Mucosa of rectum (tissue), 2 donors: ENCODE measurements at regions not wholly inside any gene's neighbourhood (a gene's known extent, or its start where the extent isn't known, plus 50 kb on each side); places are given as distances from the start of the nearest gene placed in this dataset.

ENCODE experiments used
- H3K27ac ChIP-seq, 2 donors: one replicate each; pipeline ENCODE4 v1.7.0; 2013; ENCODE audit warnings: inconsistent platforms in 2 of 2, low read depth in 2 of 2, low read length in 2 of 2
- H3K27me3 ChIP-seq, 2 donors: one replicate each; pipeline ENCODE4 v1.7.0; 2013; ENCODE audit warnings: low read length in 2 of 2; ENCODE audit not compliant: control insufficient read depth in 2 of 2, insufficient read depth in 2 of 2
- H3K36me3 ChIP-seq, 2 donors: one replicate each; pipeline ENCODE4 v1.7.0; 2013; ENCODE audit warnings: low read length in 2 of 2; ENCODE audit not compliant: control insufficient read depth in 2 of 2, insufficient read depth in 2 of 2
- H3K4me1 ChIP-seq, 2 donors: one replicate each; pipeline ENCODE4 v1.7.0; 2013; ENCODE audit warnings: low read length in 2 of 2, mild to moderate bottlenecking in 1 of 2; ENCODE audit not compliant: control insufficient read depth in 2 of 2, insufficient read depth in 2 of 2
- H3K4me3 ChIP-seq, 2 donors: one replicate each; pipeline ENCODE4 v1.7.0; 2013; ENCODE audit warnings: low read length in 2 of 2
- H3K9ac ChIP-seq, 2 donors: one replicate each; pipeline ENCODE4 v1.7.0; 2013; ENCODE audit warnings: low read length in 2 of 2, low read depth in 1 of 2, mild to moderate bottlenecking in 1 of 2
- H3K9me3 ChIP-seq, 2 donors: one replicate each; pipeline ENCODE4 v1.7.0; 2013; ENCODE audit warnings: low read length in 2 of 2; ENCODE audit not compliant: control insufficient read depth in 2 of 2
- donor health status: healthy.
- donor health status: Normal muscosa, but diverticular disease.

DNA sequence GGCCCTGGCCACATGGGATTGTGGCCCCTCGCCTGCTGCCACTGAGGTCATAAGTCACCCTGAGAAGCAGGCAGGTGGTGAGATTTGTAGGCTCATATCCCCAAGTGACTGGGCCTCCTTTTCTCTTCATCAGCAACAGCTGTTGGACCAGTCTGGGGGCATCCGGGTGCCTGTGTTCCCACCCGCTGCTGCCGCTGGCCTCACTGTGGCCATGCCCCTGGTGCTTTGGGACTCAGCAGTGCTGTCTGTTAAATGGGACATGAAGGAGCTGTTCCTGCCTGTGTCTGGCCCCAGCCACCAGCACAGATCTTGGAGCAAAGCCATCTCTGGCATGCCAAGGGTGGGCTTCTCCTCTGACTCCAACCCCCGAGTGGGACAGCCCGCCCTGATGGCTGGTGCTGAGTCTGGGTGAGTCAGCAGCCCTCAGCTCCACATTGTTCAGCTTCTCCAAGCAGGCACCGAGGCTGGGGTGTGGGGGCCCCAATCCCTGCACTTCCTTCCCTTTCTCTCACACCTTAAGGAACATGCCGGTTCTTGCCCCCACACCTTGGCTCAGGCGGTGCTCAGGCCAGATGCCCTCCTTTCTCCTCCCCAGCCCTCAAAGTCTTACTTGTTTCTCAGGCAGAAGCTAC, 207.9 kb downstream of the GLI2 start:
- Histone ChIP-seq H3K9me3 (no peaks in the 10 kb centered on the region), H3K27ac (no peak overlapping the region), H3K4me3 (no peak overlapping the region), H3K9ac (no peak overlapping the region), H3K36me3 (no peaks in the 10 kb centered on the region), H3K4me1 (no peaks in the 10 kb centered on the region), H3K27me3 (peaks cover 6 to 23% of the 10 kb centered on the region in 2 donors)

DNA sequence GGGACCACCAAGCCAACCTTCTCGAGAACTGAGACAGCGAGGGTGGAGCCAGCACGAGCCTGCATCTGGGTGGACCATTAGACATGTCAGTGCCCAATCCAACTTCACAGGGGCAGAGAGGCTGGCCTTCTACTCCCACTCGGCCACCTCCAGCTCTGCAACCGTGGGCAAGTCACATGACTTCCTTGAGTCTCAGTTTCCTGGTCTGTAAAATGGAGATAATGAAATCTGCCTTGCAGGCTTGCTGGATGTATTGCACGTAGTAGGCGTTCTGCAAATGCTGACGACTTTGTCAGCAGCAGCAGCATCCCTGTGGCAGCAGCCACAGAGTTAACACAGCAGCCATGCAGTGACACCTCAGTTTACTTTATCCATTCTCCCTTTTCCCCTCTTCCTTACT, 208.9 kb downstream of the GLI2 start:
- no peak overlapping the region for H3K4me3 ChIP-seq
- no peak overlapping the region for H3K9ac ChIP-seq
- no peaks in the 10 kb centered on the region for H3K4me1 ChIP-seq
- no peak overlapping the region for H3K27ac ChIP-seq
- H3K9me3 ChIP-seq = no peaks in the 10 kb centered on the region
- H3K36me3 ChIP-seq = no peaks in the 10 kb centered on the region
- peaks cover 3 to 22% of the 10 kb centered on the region in 2 donors for H3K27me3 ChIP-seq

DNA sequence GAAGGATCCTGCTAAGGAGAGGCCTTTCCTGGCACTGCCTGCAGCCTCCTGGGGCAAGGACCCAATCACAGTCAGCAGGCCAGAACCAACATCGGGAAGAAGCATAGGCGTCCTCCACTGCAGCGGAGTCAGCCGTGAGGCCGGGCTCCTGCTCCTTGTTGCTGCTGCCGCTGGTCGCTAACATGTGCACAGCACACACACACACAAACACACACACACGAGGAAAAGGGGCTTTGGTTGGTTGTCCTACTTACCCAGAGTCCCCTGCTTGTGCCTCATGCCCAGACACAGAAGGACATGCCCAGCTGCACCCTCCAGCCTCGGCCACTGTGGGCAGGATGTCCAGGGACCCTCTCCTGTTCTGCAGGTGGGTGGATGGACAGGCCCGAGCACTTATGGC, 209.4 kb downstream of the GLI2 start:
- Histone ChIP-seq H3K9ac (no peak overlapping the region), H3K27me3 (peaks cover 3 to 17% of the 10 kb centered on the region in 2 donors), H3K36me3 (no peaks in the 10 kb centered on the region), H3K9me3 (no peaks in the 10 kb centered on the region), H3K4me3 (no peak overlapping the region), H3K27ac (no peak overlapping the region), H3K4me1 (no peaks in the 10 kb centered on the region)

DNA sequence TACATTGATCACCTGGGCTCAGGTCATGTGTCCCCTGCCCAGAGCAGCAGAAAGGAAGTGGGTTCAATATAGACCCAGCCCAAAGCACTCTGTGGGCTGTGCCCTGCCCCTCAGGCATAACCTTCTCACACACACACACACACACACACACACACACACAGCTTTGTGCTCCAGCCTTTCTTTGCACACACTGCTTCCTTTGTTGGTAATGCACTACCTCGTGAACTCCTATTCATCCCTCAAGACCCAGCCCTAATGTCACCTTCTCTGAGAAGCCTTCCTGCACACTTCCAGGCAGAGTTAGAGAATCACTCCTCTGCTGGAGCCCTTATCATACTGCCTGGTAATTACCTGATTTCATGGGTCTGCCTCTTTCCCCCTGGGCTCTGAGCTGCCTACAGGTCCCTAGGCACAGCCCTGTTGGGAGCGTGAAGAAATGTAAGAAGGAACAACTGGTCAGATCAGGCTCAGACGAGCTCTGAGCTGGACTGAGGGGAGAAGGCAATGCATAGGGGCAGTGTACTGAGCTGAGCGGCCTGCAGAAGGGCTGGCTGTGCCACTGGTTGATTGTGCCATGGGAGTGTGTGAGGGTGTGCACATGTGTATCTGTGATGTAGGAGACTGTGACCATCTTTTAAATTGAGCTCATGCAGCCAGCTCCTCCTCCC, 210.3 kb downstream of the GLI2 start:
- no peaks in the 10 kb centered on the region for H3K36me3 ChIP-seq
- no peaks in the 10 kb centered on the region for H3K9me3 ChIP-seq
- H3K27ac ChIP-seq = no peak overlapping the region
- H3K27me3 ChIP-seq = peaks cover 0 to 9% of the 10 kb centered on the region in 2 donors
- no peaks in the 10 kb centered on the region for H3K4me1 ChIP-seq
- H3K9ac ChIP-seq = no peak overlapping the region
- H3K4me3 ChIP-seq = no peak overlapping the region

DNA sequence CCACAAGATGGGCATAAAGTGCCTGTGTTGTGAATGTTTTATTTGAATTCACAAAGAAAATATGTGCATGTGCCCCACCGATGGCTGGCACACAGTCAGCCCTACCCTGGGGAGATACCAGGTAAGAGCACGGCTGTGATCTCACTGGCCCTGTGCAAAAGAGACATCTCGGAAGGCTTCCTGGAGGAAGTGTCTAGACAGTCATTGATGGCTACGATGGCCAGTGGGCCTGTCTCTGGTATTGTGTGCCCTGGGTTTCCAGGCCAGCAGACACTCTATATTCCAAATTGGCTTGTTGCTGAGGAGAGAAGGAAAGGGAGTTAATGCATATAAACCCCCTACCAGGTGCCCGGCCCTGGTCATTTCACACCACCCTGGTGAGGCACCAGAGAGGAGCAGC, 211.7 kb downstream of the GLI2 start:
- Histone ChIP-seq H3K36me3 (no peaks in the 10 kb centered on the region), H3K4me3 (no peak overlapping the region), H3K27ac (no peak overlapping the region), H3K9ac (no peak overlapping the region), H3K9me3 (no peaks in the 10 kb centered on the region), H3K4me1 (no peaks in the 10 kb centered on the region), H3K27me3 (peaks cover 0 to 8% of the 10 kb centered on the region in 2 donors)

DNA sequence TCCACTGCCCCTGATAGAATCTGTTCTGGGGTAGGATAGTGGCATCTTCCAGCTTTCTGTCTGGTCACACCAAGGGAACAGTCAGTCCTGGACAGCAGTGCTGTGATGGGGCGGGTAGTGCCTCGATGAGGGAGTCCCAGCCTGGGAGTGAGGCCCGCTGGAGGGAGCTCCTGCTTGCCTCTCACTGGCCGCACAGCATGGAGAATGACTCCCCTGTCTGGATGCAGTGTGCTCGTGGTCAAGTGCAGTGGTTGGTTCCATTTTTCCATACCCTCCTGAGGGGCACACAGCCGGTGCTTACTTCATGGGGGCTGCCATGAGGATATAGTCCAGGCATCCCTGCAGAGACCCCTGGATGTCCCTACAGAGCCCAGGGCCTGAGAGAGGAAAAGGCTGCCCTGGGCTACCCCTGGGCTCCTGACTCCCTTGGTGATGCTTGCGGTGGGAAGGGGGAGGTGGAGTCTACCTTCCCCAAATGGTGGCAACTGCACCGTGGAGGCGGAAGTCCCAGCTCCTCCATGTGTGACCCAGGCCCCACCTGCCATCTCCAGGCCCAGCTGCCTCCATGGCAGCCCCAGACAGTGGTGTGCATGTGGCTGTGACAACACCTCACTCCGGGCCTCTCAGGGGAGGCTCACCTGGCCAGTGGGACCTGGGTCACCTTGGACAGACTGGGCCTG, 212.5 kb downstream of the GLI2 start:
- Histone ChIP-seq H3K27ac (no peak overlapping the region), H3K4me1 (no peaks in the 10 kb centered on the region), H3K9me3 (no peaks in the 10 kb centered on the region), H3K4me3 (no peak overlapping the region), H3K27me3 (no peaks in the 10 kb centered on the region), H3K9ac (no peak overlapping the region), H3K36me3 (no peaks in the 10 kb centered on the region)

DNA sequence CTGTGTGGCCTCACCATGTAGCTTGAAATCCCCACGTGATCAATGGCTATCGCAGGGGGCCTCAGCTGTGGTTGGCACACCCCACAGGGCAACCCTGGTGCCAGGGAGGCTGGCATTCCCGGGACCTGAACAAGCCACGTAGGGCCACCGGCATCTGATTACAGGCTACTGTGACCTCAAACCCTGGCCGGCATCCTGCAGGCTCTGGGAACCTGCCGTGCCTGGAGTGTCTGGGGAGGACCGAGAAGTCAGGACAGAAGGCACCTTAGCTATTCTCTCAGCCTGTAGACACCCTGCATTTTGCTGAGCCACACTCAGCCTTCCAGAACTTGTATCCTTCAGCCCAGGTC, 213.0 kb downstream of the GLI2 start:
- Histone ChIP-seq H3K9me3 (no peaks in the 10 kb centered on the region), H3K9ac (no peak overlapping the region), H3K27ac (no peak overlapping the region), H3K27me3 (no peaks in the 10 kb centered on the region), H3K36me3 (no peaks in the 10 kb centered on the region), H3K4me1 (no peaks in the 10 kb centered on the region), H3K4me3 (no peak overlapping the region)

DNA sequence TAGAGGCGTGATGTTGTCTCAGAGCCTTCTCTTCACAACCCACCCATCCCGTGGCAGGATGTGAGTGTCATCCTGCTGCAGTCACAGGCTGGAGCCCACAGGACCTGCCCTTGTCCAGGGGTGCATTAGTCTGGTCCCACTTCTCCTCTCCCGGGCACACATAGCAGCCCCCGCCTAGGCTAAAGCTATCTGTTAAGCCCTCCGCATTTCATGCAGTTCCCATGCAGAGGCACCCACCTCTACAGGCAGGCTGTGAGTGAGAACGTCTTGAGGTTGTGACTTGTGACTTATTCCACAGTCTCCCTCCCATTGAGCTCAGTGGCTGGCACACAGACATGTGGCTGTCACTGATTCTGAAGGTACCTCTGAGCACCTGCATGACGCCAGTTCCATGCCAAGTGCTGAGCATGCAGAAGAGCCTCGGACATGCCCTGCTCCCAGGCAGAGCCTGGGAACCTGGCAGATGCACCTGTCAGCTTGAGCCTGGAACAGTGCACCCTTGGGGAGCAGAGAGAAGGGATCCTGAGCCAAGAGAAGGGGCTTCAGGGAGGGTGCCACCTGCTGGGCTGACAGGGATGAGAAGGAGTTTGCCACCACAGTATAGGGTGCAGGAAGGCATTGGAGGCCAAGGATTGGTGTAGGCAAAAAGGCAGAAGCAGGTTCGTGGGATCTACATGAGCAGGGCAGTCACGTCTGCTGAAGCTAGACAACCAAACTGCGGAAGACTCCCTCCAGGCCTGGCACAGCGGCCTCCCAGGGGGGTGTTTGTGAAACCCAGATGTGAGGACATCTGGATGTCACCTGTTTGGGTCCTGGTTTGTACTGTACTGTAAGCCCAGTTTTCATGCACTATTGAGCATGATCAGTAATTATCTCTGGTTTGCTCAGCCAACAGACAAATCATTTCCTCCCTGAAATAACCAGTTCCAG, 213.6 kb downstream of the GLI2 start:
- H3K9ac ChIP-seq = no peak overlapping the region
- H3K27ac ChIP-seq = no peak overlapping the region
- H3K27me3 ChIP-seq = no peaks in the 10 kb centered on the region
- H3K4me3 ChIP-seq = no peak overlapping the region
- H3K36me3 ChIP-seq = no peaks in the 10 kb centered on the region
- H3K4me1 ChIP-seq = no peaks in the 10 kb centered on the region
- no peaks in the 10 kb centered on the region for H3K9me3 ChIP-seq

DNA sequence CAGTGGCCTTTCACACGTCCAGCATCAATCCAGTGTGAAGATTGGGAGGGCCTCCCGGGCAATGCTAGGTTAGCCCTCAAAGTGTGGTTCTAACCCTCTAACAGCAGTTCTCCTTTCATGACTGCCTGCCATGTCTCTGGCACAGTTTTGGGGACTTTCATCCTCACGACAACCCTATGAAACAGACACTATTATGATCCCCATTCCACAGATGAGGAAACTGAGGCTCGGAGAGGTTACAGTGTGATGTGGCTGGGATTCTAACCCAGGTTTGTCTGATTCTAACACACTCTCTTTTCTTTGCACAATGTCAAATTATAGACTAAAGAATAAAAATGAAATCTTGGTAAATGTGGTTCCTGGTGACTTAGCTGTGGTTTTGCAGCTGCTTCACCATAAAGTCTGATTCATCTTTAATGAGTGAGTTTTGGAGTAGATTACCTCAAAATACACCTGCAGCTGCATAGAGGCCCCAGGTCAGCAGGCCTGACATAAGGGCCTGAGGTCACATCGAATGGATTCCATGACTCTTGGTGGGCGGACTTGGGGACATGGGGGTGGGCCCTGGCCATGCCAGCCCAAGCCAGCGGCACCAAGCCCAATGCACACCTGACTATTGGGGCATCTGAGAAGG, 214.4 kb downstream of the GLI2 start:
- H3K9me3 ChIP-seq = no peaks in the 10 kb centered on the region
- H3K27ac ChIP-seq = no peak overlapping the region
- no peaks in the 10 kb centered on the region for H3K4me1 ChIP-seq
- no peaks in the 10 kb centered on the region for H3K36me3 ChIP-seq
- H3K4me3 ChIP-seq = no peak overlapping the region
- H3K9ac ChIP-seq = no peak overlapping the region
- no peaks in the 10 kb centered on the region for H3K27me3 ChIP-seq
